Spleen (tissue), 7 donors: ENCODE measurements at regions not wholly inside any gene's neighbourhood (a gene's known extent, or its start where the extent isn't known, plus 50 kb on each side); places are given as distances from the start of the nearest gene placed in this dataset.

Experiments used
- POLR2A ChIP-seq, 3 donors: fragments of 450-650 bp; IDR thresholded peaks; one replicate each; pipeline ENCODE4 v1.5.1; 2017; ENCODE audit warnings: antibody characterized with exemption in 3 of 3, mild to moderate bottlenecking in 1 of 3
- POLR2AphosphoS5 ChIP-seq, 3 donors: sonication (generic); formaldehyde crosslinking; IDR thresholded peaks; one replicate each; pipeline ENCODE4 v1.5.1; 2017; ENCODE audit warnings: antibody characterized with exemption in 3 of 3
- TF ChIP-seq, protein P1 (sequence below), 11 experiments: fragments of 200-600 bp in 7 of 11; fragments of 450-650 bp in 4 of 11; sonication (generic) in 4 of 11; IDR thresholded peaks in 8 of 11; conservative IDR thresholded peaks in 3 of 11; 1 replicate in 7 of 11; 2 replicates in 4 of 11; pipeline versions ENCODE4 v1.4.0 to v1.8.0; 2016 to 2021; ENCODE audit warnings: antibody characterized with exemption in 11 of 11, inconsistent platforms in 4 of 11, mild to moderate bottlenecking in 1 of 11
- donor health status: DM: no; HTN: no; CAD: no; lungs with moderate emphysema.
- donor health status: DM: no; HTN: no; CAD: no.
- donor health status: DM: no; HTN: no; CAD: no.

DNA sequence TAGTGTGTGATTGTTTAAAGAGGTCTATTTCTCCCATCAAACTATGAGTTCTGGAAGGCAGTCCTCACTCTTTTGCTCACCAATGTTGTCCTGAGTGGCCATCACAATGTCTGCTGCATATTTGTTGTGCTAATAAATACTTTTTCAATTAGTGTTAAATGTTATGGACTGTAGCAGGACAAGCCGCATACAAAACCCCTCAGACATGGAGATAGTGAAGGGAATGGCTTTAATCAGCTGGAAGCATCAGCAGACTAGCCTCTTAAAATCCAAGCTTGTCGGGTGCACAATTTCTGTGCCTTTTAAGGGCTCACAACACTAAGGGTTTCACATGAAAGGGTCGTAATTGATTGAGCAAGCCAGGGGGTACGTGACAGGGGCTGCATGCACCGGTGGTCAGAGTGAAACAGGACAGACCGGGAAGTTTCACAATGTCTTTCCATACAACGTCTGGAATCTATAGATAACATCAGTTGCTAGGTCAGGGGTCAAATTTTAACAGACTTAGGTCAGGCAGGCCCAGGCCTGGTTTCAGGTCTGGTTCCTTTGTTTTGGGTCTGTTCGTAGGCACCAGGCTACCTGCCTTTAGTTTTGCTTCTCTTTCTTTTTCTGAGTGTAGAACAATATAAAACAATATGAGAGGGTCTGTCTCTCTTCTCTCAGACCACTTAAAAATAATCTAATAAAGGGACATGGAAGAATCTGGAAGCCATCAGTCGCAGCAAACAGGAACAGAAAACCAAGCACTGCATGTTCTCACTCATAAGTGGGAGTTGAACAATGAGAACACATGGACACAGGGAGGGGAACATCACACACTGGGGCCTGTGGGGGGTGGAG lies 327.6 kb upstream of the HTR1E start:
- TF ChIP-seq, protein P1, sequence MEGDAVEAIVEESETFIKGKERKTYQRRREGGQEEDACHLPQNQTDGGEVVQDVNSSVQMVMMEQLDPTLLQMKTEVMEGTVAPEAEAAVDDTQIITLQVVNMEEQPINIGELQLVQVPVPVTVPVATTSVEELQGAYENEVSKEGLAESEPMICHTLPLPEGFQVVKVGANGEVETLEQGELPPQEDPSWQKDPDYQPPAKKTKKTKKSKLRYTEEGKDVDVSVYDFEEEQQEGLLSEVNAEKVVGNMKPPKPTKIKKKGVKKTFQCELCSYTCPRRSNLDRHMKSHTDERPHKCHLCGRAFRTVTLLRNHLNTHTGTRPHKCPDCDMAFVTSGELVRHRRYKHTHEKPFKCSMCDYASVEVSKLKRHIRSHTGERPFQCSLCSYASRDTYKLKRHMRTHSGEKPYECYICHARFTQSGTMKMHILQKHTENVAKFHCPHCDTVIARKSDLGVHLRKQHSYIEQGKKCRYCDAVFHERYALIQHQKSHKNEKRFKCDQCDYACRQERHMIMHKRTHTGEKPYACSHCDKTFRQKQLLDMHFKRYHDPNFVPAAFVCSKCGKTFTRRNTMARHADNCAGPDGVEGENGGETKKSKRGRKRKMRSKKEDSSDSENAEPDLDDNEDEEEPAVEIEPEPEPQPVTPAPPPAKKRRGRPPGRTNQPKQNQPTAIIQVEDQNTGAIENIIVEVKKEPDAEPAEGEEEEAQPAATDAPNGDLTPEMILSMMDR (IDR thresholded peaks at IDR 0.05 in 8 of 11, conservative IDR thresholded peaks at IDR 0.05 in 3 of 11): no peak
- no peak for TF ChIP-seq POLR2A (IDR thresholded peaks at IDR 0.05)
- no peak for TF ChIP-seq POLR2AphosphoS5 (IDR thresholded peaks at IDR 0.05)
